ENCODE measurements at regions not wholly inside any gene's neighbourhood (a gene's known extent, or its start where the extent isn't known, plus 50 kb on each side); places are given as distances from the start of the nearest gene placed in this dataset.
"Not testable (repeated sequence)": the region's sequence is repeated elsewhere in the genome, so short reads cannot be mapped to it uniquely, and the experiment has no call there.

- Histone ChIP-seq H3K4me3 (no peak overlapping the region), H3K9me3 (no peaks in the 10 kb centered on the region), H3K27ac (no peak overlapping the region), H3K27me3 (no peaks in the 10 kb centered on the region), H3K4me1 (no peaks in the 10 kb centered on the region), H3K36me3 (no peaks in the 10 kb centered on the region)
- 67 to 71% methylated on average over 1 of the region's 1 CpG for WGBS, 2 donors (ENCODE audit: low coverage in 1 of 2)
- TF ChIP-seq POLR2A (IDR thresholded peaks at IDR 0.05) (no peak), POLR2AphosphoS5 (IDR thresholded peaks at IDR 0.05) (no peak), CTCF (IDR thresholded peaks at IDR 0.05) (no peak), EP300 (IDR thresholded peaks at IDR 0.05) (no peak)
- no peak for ATAC-seq
These were observed 636.2 kb upstream of the CCNG1 start for GRCh38 chr5:162801235-162801634.

GRCh38 chr5:162806195-162806594, 631.2 kb upstream of the CCNG1 start:
- H3K36me3 ChIP-seq: no peaks in the 10 kb centered on the region
- H3K27me3 ChIP-seq: no peaks in the 10 kb centered on the region
- WGBS, 2 donors (ENCODE audit: low coverage in 1 of 2): 45 to 50% methylated on average over 2 of the region's 2 CpGs
- no peak overlapping the region for H3K4me3 ChIP-seq
- ATAC-seq: no peak
- TF ChIP-seq EP300 (IDR thresholded peaks at IDR 0.05) (no peak), CTCF (IDR thresholded peaks at IDR 0.05) (no peak), POLR2AphosphoS5 (IDR thresholded peaks at IDR 0.05) (no peak), POLR2A (IDR thresholded peaks at IDR 0.05) (no peak)
- no peaks in the 10 kb centered on the region for H3K4me1 ChIP-seq
- H3K27ac ChIP-seq: no peak overlapping the region
- H3K9me3 ChIP-seq: no peaks in the 10 kb centered on the region

- no peaks in the 10 kb centered on the region for H3K27me3 ChIP-seq
- H3K27ac ChIP-seq: no peak overlapping the region
- 82 to 86% methylated on average over 1 of the region's 1 CpG for WGBS, 2 donors (ENCODE audit: low coverage in 1 of 2)
- no peaks in the 10 kb centered on the region for H3K4me1 ChIP-seq
- H3K4me3 ChIP-seq: no peak overlapping the region
- H3K36me3 ChIP-seq: no peaks in the 10 kb centered on the region
- H3K9me3 ChIP-seq: no peaks in the 10 kb centered on the region
- ATAC-seq: no peak
- TF ChIP-seq EP300 (IDR thresholded peaks at IDR 0.05) (no peak), CTCF (IDR thresholded peaks at IDR 0.05) (no peak), POLR2A (IDR thresholded peaks at IDR 0.05) (no peak), POLR2AphosphoS5 (IDR thresholded peaks at IDR 0.05) (no peak)
These were observed 626.3 kb upstream of the CCNG1 start for GRCh38 chr5:162811071-162811470.

- no peak for TF ChIP-seq POLR2A (IDR thresholded peaks at IDR 0.05)
- TF ChIP-seq EP300 (IDR thresholded peaks at IDR 0.05): no peak
- no peak for TF ChIP-seq CTCF (IDR thresholded peaks at IDR 0.05)
- TF ChIP-seq POLR2AphosphoS5 (IDR thresholded peaks at IDR 0.05): no peak
- no peak overlapping the region for H3K27ac ChIP-seq
- no peaks in the 10 kb centered on the region for H3K27me3 ChIP-seq
- H3K9me3 ChIP-seq: no peaks in the 10 kb centered on the region
- no peak overlapping the region for H3K4me3 ChIP-seq
- no peaks in the 10 kb centered on the region for H3K36me3 ChIP-seq
- no peaks in the 10 kb centered on the region for H3K4me1 ChIP-seq
- no peak for ATAC-seq
- WGBS, 2 donors (ENCODE audit: low coverage in 1 of 2): 76 to 80% methylated on average over 1 to 2 of the region's 2 CpGs
These were observed 620.6 kb upstream of the CCNG1 start for GRCh38 chr5:162816816-162817215.

GRCh38 chr5:162817364-162817763, 620.0 kb upstream of the CCNG1 start:
- H3K27me3 ChIP-seq: no peaks in the 10 kb centered on the region
- H3K27ac ChIP-seq: no peak overlapping the region
- ATAC-seq: no peak
- H3K36me3 ChIP-seq: no peaks in the 10 kb centered on the region
- no peaks in the 10 kb centered on the region for H3K4me1 ChIP-seq
- WGBS, 2 donors (ENCODE audit: low coverage in 1 of 2): 37 to 57% methylated on average over 4 of the region's 4 CpGs
- TF ChIP-seq CTCF (IDR thresholded peaks at IDR 0.05) (no peak), POLR2A (IDR thresholded peaks at IDR 0.05) (no peak), POLR2AphosphoS5 (IDR thresholded peaks at IDR 0.05) (no peak), EP300 (IDR thresholded peaks at IDR 0.05) (no peak)
- no peak overlapping the region for H3K4me3 ChIP-seq
- H3K9me3 ChIP-seq: no peaks in the 10 kb centered on the region

- H3K36me3 ChIP-seq, H3K27me3 ChIP-seq, H3K9me3 ChIP-seq, ATAC-seq, H3K27ac ChIP-seq, H3K4me1 ChIP-seq, H3K4me3 ChIP-seq: not testable (repeated sequence)
- 42 to 78% methylated on average over 1 to 6 of the region's 8 CpGs for WGBS, 2 donors (ENCODE audit: low coverage in 1 of 2)
These were observed 615.7 kb upstream of the CCNG1 start for GRCh38 chr5:162821664-162822063.
